ENCODE measurements at regions not wholly inside any gene's neighbourhood (a gene's known extent, or its start where the extent isn't known, plus 50 kb on each side); places are given as distances from the start of the nearest gene placed in this dataset.

GRCh38 chr14:76304536-76305267 lies 71.2 kb upstream of the ESRRB start:
- TF ChIP-seq CTCF (IDR thresholded peaks at IDR 0.05) (no peak), EZH2 (IDR thresholded peaks at IDR 0.05; ENCODE audit: borderline replicate concordance, insufficient read depth, low read depth, low read length, poor library complexity, severe bottlenecking) (no peak)
